ENCODE measurements at regions not wholly inside any gene's neighbourhood (a gene's known extent, or its start where the extent isn't known, plus 50 kb on each side); places are given as distances from the start of the nearest gene placed in this dataset.
"Not testable (repeated sequence)": the region's sequence is repeated elsewhere in the genome, so short reads cannot be mapped to it uniquely, and the experiment has no call there.

- TF ChIP-seq, protein P1, sequence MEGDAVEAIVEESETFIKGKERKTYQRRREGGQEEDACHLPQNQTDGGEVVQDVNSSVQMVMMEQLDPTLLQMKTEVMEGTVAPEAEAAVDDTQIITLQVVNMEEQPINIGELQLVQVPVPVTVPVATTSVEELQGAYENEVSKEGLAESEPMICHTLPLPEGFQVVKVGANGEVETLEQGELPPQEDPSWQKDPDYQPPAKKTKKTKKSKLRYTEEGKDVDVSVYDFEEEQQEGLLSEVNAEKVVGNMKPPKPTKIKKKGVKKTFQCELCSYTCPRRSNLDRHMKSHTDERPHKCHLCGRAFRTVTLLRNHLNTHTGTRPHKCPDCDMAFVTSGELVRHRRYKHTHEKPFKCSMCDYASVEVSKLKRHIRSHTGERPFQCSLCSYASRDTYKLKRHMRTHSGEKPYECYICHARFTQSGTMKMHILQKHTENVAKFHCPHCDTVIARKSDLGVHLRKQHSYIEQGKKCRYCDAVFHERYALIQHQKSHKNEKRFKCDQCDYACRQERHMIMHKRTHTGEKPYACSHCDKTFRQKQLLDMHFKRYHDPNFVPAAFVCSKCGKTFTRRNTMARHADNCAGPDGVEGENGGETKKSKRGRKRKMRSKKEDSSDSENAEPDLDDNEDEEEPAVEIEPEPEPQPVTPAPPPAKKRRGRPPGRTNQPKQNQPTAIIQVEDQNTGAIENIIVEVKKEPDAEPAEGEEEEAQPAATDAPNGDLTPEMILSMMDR (conservative IDR thresholded peaks at IDR 0.05; ENCODE audit: low read depth, low read length), result no peak
- no peak overlapping the region for H3K4me3 ChIP-seq (ENCODE audit: low read length)
- no peak for DNase-seq (ENCODE audit: low read depth)
Measured at GRCh38 chrX:33989936-33990335, 142.2 kb downstream of the FAM47A start.

- no peak for DNase-seq (ENCODE audit: low read depth)
- TF ChIP-seq, protein P1 (conservative IDR thresholded peaks at IDR 0.05; ENCODE audit: low read depth, low read length), result no peak
Measured at GRCh38 chrX:33987458-33987857, 144.7 kb downstream of the FAM47A start.

DNA sequence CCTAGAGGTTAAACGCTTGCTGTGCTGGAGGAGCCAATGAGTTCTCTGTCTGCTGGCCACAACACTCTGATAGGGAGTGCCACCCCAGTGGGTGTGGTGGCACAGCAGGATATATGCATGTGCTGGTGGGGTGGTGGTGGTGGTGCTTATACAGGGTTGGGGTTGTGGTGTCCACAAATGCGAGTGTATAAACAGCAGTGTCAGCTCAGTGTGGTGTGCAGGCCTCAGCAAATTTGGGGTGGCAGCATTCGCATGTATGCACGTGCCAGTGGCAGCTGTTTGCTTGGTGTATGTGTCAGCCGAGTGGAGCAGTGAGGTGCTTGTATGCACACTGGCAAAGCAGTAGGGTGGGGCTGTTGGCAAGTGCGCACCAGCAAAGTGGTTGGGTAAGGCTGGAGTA lies 157.4 kb downstream of the FAM47A start:
- DNase-seq (ENCODE audit: low read depth), result no peak
- TF ChIP-seq, protein P1 (conservative IDR thresholded peaks at IDR 0.05; ENCODE audit: low read depth, low read length), result no peak
- H3K4me3 ChIP-seq (ENCODE audit: low read length), result no peak overlapping the region

More at GRCh38 chrX:33987458-33987857, 144.7 kb downstream of the FAM47A start:
- H3K4me3 ChIP-seq (ENCODE audit: low read length), result no peak overlapping the region

- TF ChIP-seq, protein P1 (conservative IDR thresholded peaks at IDR 0.05; ENCODE audit: low read depth, low read length), result no peak
- no peak for DNase-seq (ENCODE audit: low read depth)
- H3K4me3 ChIP-seq (ENCODE audit: low read length), result no peak overlapping the region
Measured at GRCh38 chrX:33970028-33970967, 161.8 kb downstream of the FAM47A start.

DNA sequence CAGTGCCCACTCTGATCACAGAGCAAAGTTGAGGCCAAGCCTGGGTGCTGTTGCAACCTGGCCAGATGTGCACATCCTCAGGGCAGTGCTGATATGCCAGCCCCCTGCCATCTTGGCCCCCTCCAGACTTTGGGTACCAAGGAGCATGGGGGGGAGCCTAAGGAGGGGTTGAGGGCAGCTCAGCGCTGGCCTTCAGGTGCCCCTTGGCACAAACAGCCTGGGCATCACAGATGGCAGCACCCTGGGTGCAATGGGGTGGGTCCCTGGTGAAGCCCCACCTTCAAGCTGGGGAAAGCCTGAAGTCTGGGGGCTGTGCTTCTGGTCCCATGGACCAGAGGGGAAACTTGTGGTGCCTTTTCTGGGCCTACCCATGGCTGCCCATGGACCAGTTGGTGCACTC lies 163.0 kb downstream of the FAM47A start:
- no peak for DNase-seq (ENCODE audit: low read depth)
- TF ChIP-seq, protein P1 (conservative IDR thresholded peaks at IDR 0.05; ENCODE audit: low read depth, low read length), result no peak
- no peak overlapping the region for H3K4me3 ChIP-seq (ENCODE audit: low read length)

DNA sequence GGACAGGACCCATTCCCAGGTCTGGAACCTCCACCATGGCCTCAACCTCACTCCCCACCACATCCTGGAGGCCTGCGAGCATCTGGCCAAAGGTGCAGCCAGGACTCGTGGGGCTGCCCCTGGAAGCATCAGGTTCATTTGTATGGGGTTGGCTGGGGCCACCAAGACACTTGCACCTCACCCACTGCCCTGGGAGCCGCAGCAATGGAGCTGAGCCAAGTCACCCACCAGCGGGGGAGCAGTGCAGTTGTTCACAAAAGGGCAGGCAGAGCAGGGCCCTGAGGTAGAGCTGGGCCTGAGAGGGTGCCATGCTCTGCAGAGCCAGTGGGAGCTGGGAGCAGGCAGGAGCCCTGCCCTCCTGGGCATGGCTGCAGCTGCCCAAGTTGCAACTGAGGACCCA lies 163.5 kb downstream of the FAM47A start:
- no peak overlapping the region for H3K4me3 ChIP-seq (ENCODE audit: low read length)
- DNase-seq (ENCODE audit: low read depth), result no peak
- TF ChIP-seq, protein P1 (conservative IDR thresholded peaks at IDR 0.05; ENCODE audit: low read depth, low read length), result no peak

DNA sequence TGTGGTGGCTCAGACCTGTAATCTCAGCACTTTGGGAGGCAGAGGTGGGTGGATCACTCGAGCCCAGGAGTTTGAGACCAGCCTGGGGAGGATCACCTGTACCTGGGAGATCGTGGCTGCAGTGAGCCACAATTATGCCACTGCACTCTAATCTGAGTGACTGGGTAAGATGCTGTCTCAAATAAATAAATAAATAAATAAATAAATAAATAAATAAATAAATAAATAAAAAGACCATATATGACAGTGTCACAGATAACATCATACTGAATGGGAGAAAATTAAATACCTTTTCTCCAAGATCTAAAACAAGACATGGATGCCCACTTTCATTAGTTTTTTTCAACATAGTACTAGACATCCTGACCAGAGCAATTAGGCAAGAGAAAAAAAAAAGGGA lies 182.8 kb downstream of the FAM47A start:
- no peak overlapping the region for H3K4me3 ChIP-seq (ENCODE audit: low read length)
- TF ChIP-seq, protein P1 (conservative IDR thresholded peaks at IDR 0.05; ENCODE audit: low read depth, low read length), result no peak
- DNase-seq (ENCODE audit: low read depth), result no peak

- not testable (repeated sequence) for DNase-seq (ENCODE audit: low read depth); H3K4me3 ChIP-seq (ENCODE audit: low read length)
Measured at GRCh38 chrX:33926249-33926648, 205.9 kb downstream of the FAM47A start.
